Stomach (tissue), 8 donors: ENCODE measurements at regions not wholly inside any gene's neighbourhood (a gene's known extent, or its start where the extent isn't known, plus 50 kb on each side); places are given as distances from the start of the nearest gene placed in this dataset.

Experiments
- DNase-seq, 2 donors: peaks; one replicate each; pipeline versions ENCODE4 v3.0.0 to v3.0.0-alpha.2; 2013 to 2019
- H3K27ac ChIP-seq, 5 donors: fragments of 200-600 bp in 4 of 5; sonication (generic) in 4 of 5; one replicate each; pipeline ENCODE4 v1.5.1; 2013 to 2019; ENCODE audit warnings: mild to moderate bottlenecking in 1 of 5, moderate library complexity in 1 of 5
- H3K27me3 ChIP-seq, 3 donors: fragments of 200-600 bp; sonication (generic); one replicate each; pipeline ENCODE4 v1.5.1; 2017 to 2019; ENCODE audit warnings: mixed run types in 1 of 3
- H3K36me3 ChIP-seq, 4 donors: fragments of 200-600 bp; sonication (generic); 1 replicate in 3 of 4; 2 replicates in 1 of 4; pipeline ENCODE4 v1.5.1; 2016 to 2019
- H3K4me1 ChIP-seq, 4 donors: fragments of 200-600 bp; sonication (generic); one replicate each; pipeline ENCODE4 v1.5.1; 2016 to 2019
- H3K4me3 ChIP-seq, 4 donors: fragments of 200-600 bp; sonication (generic) in 3 of 4; one replicate each; pipeline ENCODE4 v1.5.1; 2016 to 2019; ENCODE audit warnings: mild to moderate bottlenecking in 1 of 4
- H3K9me3 ChIP-seq, 4 donors: fragments of 200-600 bp; sonication (generic); one replicate each; pipeline ENCODE4 v1.5.1; 2016 to 2019
- CTCF ChIP-seq, 7 experiments: fragments of 450-650 bp in 4 of 7; fragments of 200-600 bp in 3 of 7; sonication (generic) in 3 of 7; IDR thresholded peaks; one replicate each; pipeline ENCODE4 v1.5.1; 2016 to 2019; ENCODE audit warnings: antibody characterized with exemption in 7 of 7, control low read depth in 2 of 7, mild to moderate bottlenecking in 1 of 7
- EP300 ChIP-seq: sonication (generic); formaldehyde crosslinking; IDR thresholded peaks from one replicate; pipeline ENCODE4 v1.6.1; 2017; ENCODE audit warnings: antibody characterized with exemption
- POLR2A ChIP-seq, 4 donors: fragments of 450-650 bp; IDR thresholded peaks; one replicate each; pipeline ENCODE4 v1.6.1; 2016; ENCODE audit warnings: antibody characterized with exemption in 4 of 4, control low read depth in 2 of 4, mild to moderate bottlenecking in 1 of 4, moderate library complexity in 1 of 4
- POLR2AphosphoS5 ChIP-seq, 3 donors: sonication (generic); formaldehyde crosslinking; IDR thresholded peaks; one replicate each; pipeline ENCODE4 v1.6.1; 2016; ENCODE audit warnings: antibody characterized with exemption in 3 of 3
- WGBS, 5 donors: extraction: QIAGEN DNeasy Blood & Tissue Kit in 3 of 5; methylation state at CpG; one replicate each; pipeline versions ENCODE4 v1.1.5 to v1.1.7; 2013 to 2018; 5-methylcytosine and 5-hydroxymethylcytosine counted together
- intact Hi-C: fragments of 100-400 bp; cut with DNase I; formaldehyde crosslinking; loops from one replicate; pipeline ENCODE4 v1.15.1; 2023; ENCODE audit warnings: low total_unique reads
- donor health status: healthy with polysubstance abuse.
- donor health status: Bipolar disorder and iron deficiency.
- donor health status: healthy.

GRCh38 chr13:99103536-99103935 lies 97.1 kb upstream of the UBAC2 start:
- intact Hi-C loops: no loop called here
- H3K27me3 ChIP-seq: peaks cover 0 to 25% (median 0%) of the 10 kb centered on the region in 3 donors
- H3K36me3 ChIP-seq: no peaks in the 10 kb centered on the region
- H3K27ac ChIP-seq: no peak overlapping the region
- H3K9me3 ChIP-seq: no peaks in the 10 kb centered on the region
- 38 to 55% (median 47%) methylated on average over 7 of the region's 7 CpGs for WGBS, 5 donors
- no peak for TF ChIP-seq CTCF (IDR thresholded peaks at IDR 0.05)
- no peaks in the 10 kb centered on the region for H3K4me1 ChIP-seq
- peak in 1 of 2 donors; percentile 68 for DNase-seq
- no peak overlapping the region for H3K4me3 ChIP-seq

GRCh38 chr13:99104396-99104795 lies 96.3 kb upstream of the UBAC2 start:
- H3K4me1 ChIP-seq: no peaks in the 10 kb centered on the region
- H3K27me3 ChIP-seq: peaks cover 0 to 25% (median 0%) of the 10 kb centered on the region in 3 donors
- no peaks in the 10 kb centered on the region for H3K36me3 ChIP-seq
- H3K27ac ChIP-seq: no peak overlapping the region
- DNase-seq: no peak
- H3K9me3 ChIP-seq: no peaks in the 10 kb centered on the region
- no peak overlapping the region for H3K4me3 ChIP-seq
- intact Hi-C loops: no loop called here
- no peak for TF ChIP-seq CTCF (IDR thresholded peaks at IDR 0.05)
- no peak for TF ChIP-seq EP300
- TF ChIP-seq POLR2AphosphoS5 (IDR thresholded peaks at IDR 0.05): no peak
- TF ChIP-seq POLR2A (IDR thresholded peaks at IDR 0.05): no peak
- WGBS, 5 donors: 81 to 89% (median 86%) methylated on average over 9 of the region's 9 CpGs

- intact Hi-C loops: no loop called here
- Histone ChIP-seq H3K36me3 (no peaks in the 10 kb centered on the region), H3K27ac (no peak overlapping the region), H3K4me3 (no peak overlapping the region), H3K27me3 (peaks cover 0 to 25% (median 0%) of the 10 kb centered on the region in 3 donors), H3K9me3 (no peaks in the 10 kb centered on the region), H3K4me1 (no peaks in the 10 kb centered on the region)
- TF ChIP-seq POLR2A (IDR thresholded peaks at IDR 0.05) (no peak), POLR2AphosphoS5 (IDR thresholded peaks at IDR 0.05) (no peak)
- DNase-seq: no peak
- WGBS, 5 donors: 65 to 80% (median 78%) methylated on average over 3 of the region's 3 CpGs
These were observed 95.5 kb upstream of the UBAC2 start for GRCh38 chr13:99105160-99105559.

GRCh38 chr13:99113351-99113750 lies 87.3 kb upstream of the UBAC2 start:
- intact Hi-C loops: no loop called here

More at GRCh38 chr13:99113351-99113750, 87.3 kb upstream of the UBAC2 start:
- peaks cover 0 to 3% (median 0%) of the 10 kb centered on the region in 3 donors for H3K27me3 ChIP-seq
- H3K27ac ChIP-seq: no peak overlapping the region
- DNase-seq: no peak
- 86 to 89% (median 87%) methylated on average over 5 of the region's 5 CpGs for WGBS, 5 donors
- no peak for TF ChIP-seq CTCF (IDR thresholded peaks at IDR 0.05)
- no peak for TF ChIP-seq POLR2AphosphoS5 (IDR thresholded peaks at IDR 0.05)
- TF ChIP-seq EP300: no peak
- TF ChIP-seq POLR2A (IDR thresholded peaks at IDR 0.05): no peak
- no peaks in the 10 kb centered on the region for H3K36me3 ChIP-seq
- no peaks in the 10 kb centered on the region for H3K9me3 ChIP-seq
- H3K4me1 ChIP-seq: no peaks in the 10 kb centered on the region
- H3K4me3 ChIP-seq: no peak overlapping the region
